AG20443 (cell line): ENCODE measurements at regions not wholly inside any gene's neighbourhood (a gene's known extent, or its start where the extent isn't known, plus 50 kb on each side); places are given as distances from the start of the nearest gene placed in this dataset.

Experiments
- DNase-seq: peaks from one replicate; pipeline ENCODE4 v3.0.0; 2012; ENCODE audit warnings: low spot score, mixed read lengths

- no peak for DNase-seq
These were observed 362.4 kb upstream of the LRATD1 start for GRCh38 chr2:14270036-14270582.

DNA sequence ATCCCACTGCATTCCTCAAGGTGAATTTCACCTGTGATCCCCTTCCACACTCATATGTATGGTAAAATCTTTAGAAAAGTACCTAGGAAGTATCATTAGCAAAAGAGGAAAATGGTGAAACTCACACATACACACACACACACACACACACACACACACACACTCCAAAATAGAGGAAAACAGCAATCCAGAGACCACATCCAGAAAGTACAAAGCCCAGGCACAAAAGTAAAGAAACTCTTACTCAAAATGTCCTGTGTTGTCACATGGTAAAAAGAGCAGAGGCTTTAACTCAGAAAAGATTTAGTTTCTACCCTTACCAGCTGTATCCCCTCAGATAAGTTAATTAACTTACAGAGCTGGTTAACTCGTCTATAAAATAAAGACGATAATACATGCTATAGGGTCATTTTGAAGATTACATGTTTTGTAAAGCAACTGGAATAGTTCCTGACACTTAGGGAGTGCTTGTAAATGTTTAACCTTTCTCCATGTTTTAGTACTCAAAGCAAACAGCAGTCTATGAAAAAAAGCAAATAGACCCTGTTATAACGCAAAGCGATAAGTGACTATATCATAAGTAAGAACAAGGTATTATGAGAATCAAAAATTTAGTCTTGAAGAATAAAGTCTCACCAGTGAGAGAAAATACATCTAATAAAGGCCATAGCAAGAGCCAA lies 360.0 kb upstream of the LRATD1 start:
- DNase-seq: no peak

GRCh38 chr2:14273650-14274049 lies 358.9 kb upstream of the LRATD1 start:
- no peak for DNase-seq

GRCh38 chr2:14284244-14284643 lies 348.3 kb upstream of the LRATD1 start:
- DNase-seq: no peak

GRCh38 chr2:14285812-14286211 lies 346.7 kb upstream of the LRATD1 start:
- no peak for DNase-seq

DNA sequence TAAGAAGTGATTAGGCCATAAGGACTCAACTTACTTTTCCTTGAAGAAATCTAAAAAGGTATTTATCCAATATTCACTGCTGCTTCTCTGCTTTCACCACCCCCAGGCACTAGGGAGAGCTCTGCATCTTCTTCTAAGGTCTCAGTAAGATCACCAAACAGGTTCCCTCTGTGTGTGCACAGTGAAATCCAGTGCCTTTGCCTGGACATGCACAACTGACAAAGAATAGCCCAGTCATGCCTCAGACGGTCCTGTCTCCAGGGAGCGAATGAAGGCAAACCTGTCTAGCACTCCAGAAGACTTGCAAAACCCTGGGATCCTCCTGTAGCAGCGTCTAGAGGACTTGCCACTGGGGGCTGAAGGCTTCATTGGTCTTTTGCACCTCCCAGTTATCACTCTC lies 344.5 kb upstream of the LRATD1 start:
- no peak for DNase-seq

GRCh38 chr2:14292964-14293363 lies 339.6 kb upstream of the LRATD1 start:
- DNase-seq: no peak

DNA sequence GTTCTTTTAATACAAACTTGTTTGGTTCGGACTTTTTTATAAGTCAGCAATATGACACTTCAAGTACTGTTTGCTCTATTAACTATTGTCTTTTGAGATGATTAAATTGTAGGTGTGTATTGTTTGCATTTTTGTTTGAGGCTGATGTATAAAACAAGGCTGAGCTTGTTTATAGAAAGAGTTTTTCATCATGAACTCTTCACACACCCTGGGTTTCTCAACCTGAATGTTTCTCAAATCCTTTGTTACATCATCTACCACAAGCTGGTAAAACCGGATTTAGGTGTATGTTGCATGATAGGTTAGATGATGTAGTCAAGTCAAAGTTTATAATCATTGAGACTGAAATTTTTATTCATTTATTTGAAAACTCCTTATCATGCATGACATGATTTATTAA lies 335.2 kb upstream of the LRATD1 start:
- DNase-seq: no peak

- no peak for DNase-seq
These were observed 334.6 kb upstream of the LRATD1 start for GRCh38 chr2:14297906-14298305.

DNA sequence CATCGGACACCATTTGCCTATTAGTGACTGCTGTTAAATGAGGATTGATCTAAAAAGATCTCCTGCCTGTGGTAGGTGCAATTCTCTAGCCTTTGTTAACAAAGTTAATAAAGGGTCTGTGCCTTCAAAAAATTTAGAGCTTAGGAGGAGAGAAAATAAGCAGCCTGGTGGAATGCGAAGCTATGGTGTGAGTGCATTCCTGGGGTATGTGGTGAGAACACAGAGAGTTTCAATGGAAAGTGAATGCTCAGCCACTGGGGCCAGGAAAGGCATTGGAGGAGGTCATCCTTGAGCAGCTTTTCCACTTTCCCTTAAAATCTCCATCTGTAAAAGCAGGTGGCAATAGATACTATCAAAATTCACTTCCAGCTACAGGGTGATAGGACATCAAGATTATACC lies 331.2 kb upstream of the LRATD1 start:
- DNase-seq: peak; percentile 16

GRCh38 chr2:14303366-14304115 lies 329.0 kb upstream of the LRATD1 start:
- DNase-seq: no peak

DNA sequence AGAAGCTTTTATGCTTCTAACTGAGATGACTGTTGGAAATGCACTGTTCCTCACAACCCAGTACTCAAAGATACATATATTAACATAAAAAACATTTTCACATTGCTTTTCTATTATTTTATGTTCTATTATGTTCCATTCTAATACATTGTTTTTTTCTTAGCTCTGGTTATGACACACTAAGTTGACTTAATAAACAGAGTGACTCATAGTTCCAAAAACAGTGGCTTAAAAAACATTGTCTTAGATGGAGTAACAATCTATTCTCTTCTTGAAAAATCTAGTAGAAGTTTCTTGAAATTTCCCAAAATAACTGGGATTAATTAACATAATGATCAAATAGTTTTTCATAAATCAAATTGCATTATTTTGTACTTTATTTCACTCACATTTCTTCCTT lies 328.2 kb upstream of the LRATD1 start:
- DNase-seq: no peak

DNA sequence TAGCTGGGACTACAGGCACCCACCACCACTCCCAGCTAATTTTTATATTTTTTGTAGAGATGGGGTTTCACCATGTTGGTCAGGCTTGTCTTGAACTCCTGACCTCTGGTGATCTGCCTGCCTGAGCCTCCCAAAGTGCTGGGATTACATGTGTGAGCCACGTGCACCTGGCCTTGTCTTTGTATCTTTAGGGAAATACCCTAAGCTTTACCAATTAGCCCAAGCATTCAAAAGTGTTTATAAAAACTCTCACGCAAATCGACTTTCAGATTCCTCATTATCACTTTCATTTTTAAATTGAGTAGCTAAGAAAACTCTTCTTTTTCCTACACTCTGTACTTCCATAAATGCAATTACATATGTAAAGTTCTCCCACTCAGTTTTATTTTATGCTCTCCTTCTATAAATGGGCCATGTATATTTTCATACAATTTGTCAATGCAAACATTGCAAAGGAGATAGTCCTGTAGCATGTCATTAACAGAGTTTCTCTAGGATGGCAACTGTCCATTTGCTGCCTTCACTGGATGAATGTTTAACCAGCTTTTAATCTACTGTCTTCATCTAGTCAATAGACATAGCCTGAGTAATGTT lies 326.2 kb upstream of the LRATD1 start:
- no peak for DNase-seq

- no peak for DNase-seq
These were observed 319.2 kb upstream of the LRATD1 start for GRCh38 chr2:14313341-14313740.

DNA sequence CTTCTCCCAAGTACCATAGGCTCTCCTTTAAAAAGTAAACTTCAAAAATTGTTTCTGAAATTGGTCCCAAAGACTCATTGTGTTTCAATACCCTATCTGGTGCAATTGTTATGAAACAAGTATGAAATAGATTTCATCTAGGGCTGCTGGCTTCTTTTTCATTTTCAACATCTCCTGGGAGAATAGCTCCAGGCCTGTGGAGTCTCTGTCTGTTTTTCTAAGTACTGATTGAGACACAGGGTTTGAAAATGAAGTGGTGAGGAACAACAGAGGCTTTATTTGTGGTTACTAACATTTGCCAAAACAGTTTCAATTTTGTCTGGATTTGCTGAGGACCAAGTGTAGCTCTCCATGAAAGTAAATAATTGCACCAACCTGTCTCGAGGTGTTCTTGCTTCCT lies 315.9 kb upstream of the LRATD1 start:
- DNase-seq: no peak

DNA sequence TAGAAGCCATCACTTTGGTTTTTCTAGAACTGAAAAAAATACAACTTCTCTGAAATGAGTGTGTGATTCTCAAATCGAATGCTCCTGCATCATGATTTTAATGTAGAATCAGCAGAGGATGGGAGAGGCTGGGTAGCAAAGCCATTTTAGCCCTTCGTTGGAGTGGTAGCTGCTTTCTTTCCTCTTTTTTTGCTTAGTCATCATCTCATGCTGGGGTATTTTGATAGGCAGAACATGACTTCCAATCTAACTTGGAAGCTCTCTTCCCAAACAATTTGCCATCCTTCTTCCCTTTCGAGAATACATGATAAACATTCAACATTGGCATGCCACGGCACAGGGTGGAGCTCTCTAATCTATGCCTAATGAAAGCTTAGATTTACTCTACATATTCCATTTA lies 311.2 kb upstream of the LRATD1 start:
- no peak for DNase-seq

DNA sequence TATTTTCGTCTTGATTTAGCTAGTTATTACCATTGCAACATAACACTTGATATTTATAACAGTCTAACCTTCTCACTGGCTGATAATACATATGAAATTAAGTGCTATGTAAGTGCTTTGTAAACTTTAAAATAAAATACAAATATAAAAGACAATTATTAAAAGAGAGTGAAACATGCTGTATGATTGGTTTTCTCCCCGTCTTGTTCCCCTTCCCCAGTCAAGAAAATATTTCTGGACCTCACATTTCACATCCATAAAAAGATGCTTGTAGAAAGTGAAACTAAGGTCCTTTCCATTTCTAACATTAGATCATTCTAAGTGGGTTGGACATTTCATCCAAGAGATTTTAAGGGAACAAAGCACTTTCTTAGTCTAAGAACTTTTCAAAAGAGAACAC lies 310.2 kb upstream of the LRATD1 start:
- DNase-seq: no peak

- no peak for DNase-seq
These were observed 308.2 kb upstream of the LRATD1 start for GRCh38 chr2:14324308-14324707.

- no peak for DNase-seq
These were observed 301.6 kb upstream of the LRATD1 start for GRCh38 chr2:14330884-14331283.

GRCh38 chr2:14336759-14337382 lies 295.6 kb upstream of the LRATD1 start:
- no peak for DNase-seq

GRCh38 chr2:14340703-14341102 lies 291.8 kb upstream of the LRATD1 start:
- no peak for DNase-seq

- no peak for DNase-seq
These were observed 290.2 kb upstream of the LRATD1 start for GRCh38 chr2:14342313-14342712.

DNA sequence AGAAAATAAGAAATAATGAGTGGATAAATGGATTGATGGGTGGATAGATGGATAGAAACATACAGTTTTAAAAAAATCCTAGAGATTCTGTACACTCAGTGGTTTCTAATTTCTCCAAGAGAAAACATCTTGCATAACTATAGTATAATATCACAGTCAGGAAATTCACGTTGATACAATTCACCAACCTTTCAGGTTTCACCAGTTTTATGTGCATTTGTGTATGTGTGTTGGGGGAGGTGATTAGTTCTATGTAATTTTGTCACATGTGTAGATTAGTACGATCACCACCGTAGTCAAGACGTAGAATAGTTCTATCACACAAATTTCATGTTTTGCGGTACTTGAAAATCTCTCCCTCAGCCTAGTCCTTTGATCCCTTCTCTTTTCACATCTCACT lies 288.2 kb upstream of the LRATD1 start:
- no peak for DNase-seq
